Islet precursor cell (in vitro differentiated cells): ENCODE measurements at regions not wholly inside any gene's neighbourhood (a gene's known extent, or its start where the extent isn't known, plus 50 kb on each side); places are given as distances from the start of the nearest gene placed in this dataset.
A peak's percentile ranks its signal among the peaks of the same experiment; 100 is the strongest.
"Not testable (repeated sequence)": the region's sequence is repeated elsewhere in the genome, so short reads cannot be mapped to it uniquely, and the experiment has no call there.

Experiments
- DNase-seq: peaks from one replicate; pipeline ENCODE4 v3.0.0-alpha.2; 2018

- no peak for DNase-seq
Measured at GRCh38 chr2:237218756-237219155, 133.1 kb downstream of the COPS8 start.

- DNase-seq, result no peak
Measured at GRCh38 chr2:237219826-237220225, 134.1 kb downstream of the COPS8 start.

GRCh38 chr2:237221443-237221842 lies 135.8 kb downstream of the COPS8 start:
- no peak for DNase-seq

- DNase-seq, result no peak
Measured at GRCh38 chr2:237222178-237222577, 136.5 kb downstream of the COPS8 start.

GRCh38 chr2:237222601-237223041 lies 136.9 kb downstream of the COPS8 start:
- DNase-seq, result no peak

- DNase-seq, result no peak
Measured at GRCh38 chr2:237223201-237223861, 137.6 kb downstream of the COPS8 start.

- no peak for DNase-seq
Measured at GRCh38 chr2:237227190-237227589, 141.5 kb downstream of the COPS8 start.

GRCh38 chr2:237227592-237228280 lies 142.0 kb downstream of the COPS8 start:
- DNase-seq, result peak; percentile 64

- DNase-seq, result peak; percentile 24
Measured at GRCh38 chr2:237228281-237228625, 142.6 kb downstream of the COPS8 start.

- DNase-seq, result peak; percentile 18
Measured at GRCh38 chr2:237229905-237230304, 144.2 kb downstream of the COPS8 start.

- peak; percentile 12 for DNase-seq
Measured at GRCh38 chr2:237230355-237230754, 144.7 kb downstream of the COPS8 start.

- DNase-seq, result peak; percentile 32
Measured at GRCh38 chr2:237231593-237231992, 145.9 kb downstream of the COPS8 start.

GRCh38 chr2:237232166-237232565 lies 146.5 kb downstream of the COPS8 start:
- no peak for DNase-seq

- no peak for DNase-seq
Measured at GRCh38 chr2:237234268-237234667, 148.6 kb downstream of the COPS8 start.

- no peak for DNase-seq
Measured at GRCh38 chr2:237235383-237236095, 149.8 kb downstream of the COPS8 start.

GRCh38 chr2:237236188-237236587 lies 150.5 kb downstream of the COPS8 start:
- no peak for DNase-seq

GRCh38 chr2:237238249-237238648 lies 152.6 kb downstream of the COPS8 start:
- DNase-seq, result no peak

- DNase-seq, result no peak
Measured at GRCh38 chr2:237240252-237240651, 154.6 kb downstream of the COPS8 start.

- DNase-seq, result not testable (repeated sequence)
Measured at GRCh38 chr2:237240868-237241267, 155.2 kb downstream of the COPS8 start.

- DNase-seq, result no peak
Measured at GRCh38 chr2:237242091-237242536, 156.4 kb downstream of the COPS8 start.

GRCh38 chr2:237243487-237243886 lies 157.8 kb downstream of the COPS8 start:
- DNase-seq, result no peak

- DNase-seq, result no peak
Measured at GRCh38 chr2:237244178-237244577, 158.5 kb downstream of the COPS8 start.

- no peak for DNase-seq
Measured at GRCh38 chr2:237244976-237245646, 159.4 kb downstream of the COPS8 start.
